ENCODE measurements at regions not wholly inside any gene's neighbourhood (a gene's known extent, or its start where the extent isn't known, plus 50 kb on each side); places are given as distances from the start of the nearest gene placed in this dataset.

GRCh38 chr3:190739641-190740185, 122.8 kb downstream of the GMNC start:
- Histone ChIP-seq H3K4me3 (no peak overlapping the region), H3K4me1 (no peaks in the 10 kb centered on the region), H3K27me3 (no peaks in the 10 kb centered on the region), H3K9me3 (no peaks in the 10 kb centered on the region), H3K27ac (no peak overlapping the region), H3K36me3 (no peaks in the 10 kb centered on the region)
- no peak for DNase-seq (ENCODE audit: low spot score in 2 of 2)
- TF ChIP-seq, protein P1, sequence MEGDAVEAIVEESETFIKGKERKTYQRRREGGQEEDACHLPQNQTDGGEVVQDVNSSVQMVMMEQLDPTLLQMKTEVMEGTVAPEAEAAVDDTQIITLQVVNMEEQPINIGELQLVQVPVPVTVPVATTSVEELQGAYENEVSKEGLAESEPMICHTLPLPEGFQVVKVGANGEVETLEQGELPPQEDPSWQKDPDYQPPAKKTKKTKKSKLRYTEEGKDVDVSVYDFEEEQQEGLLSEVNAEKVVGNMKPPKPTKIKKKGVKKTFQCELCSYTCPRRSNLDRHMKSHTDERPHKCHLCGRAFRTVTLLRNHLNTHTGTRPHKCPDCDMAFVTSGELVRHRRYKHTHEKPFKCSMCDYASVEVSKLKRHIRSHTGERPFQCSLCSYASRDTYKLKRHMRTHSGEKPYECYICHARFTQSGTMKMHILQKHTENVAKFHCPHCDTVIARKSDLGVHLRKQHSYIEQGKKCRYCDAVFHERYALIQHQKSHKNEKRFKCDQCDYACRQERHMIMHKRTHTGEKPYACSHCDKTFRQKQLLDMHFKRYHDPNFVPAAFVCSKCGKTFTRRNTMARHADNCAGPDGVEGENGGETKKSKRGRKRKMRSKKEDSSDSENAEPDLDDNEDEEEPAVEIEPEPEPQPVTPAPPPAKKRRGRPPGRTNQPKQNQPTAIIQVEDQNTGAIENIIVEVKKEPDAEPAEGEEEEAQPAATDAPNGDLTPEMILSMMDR (IDR thresholded peaks at IDR 0.05) = no peak
- no peak for TF ChIP-seq POLR2A (IDR thresholded peaks at IDR 0.05)
- TF ChIP-seq POLR2AphosphoS5 (IDR thresholded peaks at IDR 0.05) = no peak
- intact Hi-C loops (cut with DNase I; ENCODE audit: low total_unique reads) = no loop called here

GRCh38 chr3:190738636-190739155, 123.8 kb downstream of the GMNC start:
- H3K36me3 ChIP-seq = no peaks in the 10 kb centered on the region
- no peaks in the 10 kb centered on the region for H3K27me3 ChIP-seq
- no peak for DNase-seq (ENCODE audit: low spot score in 2 of 2)
- intact Hi-C loops (cut with DNase I; ENCODE audit: low total_unique reads) = no loop called here
- H3K27ac ChIP-seq = no peak overlapping the region
- no peak overlapping the region for H3K4me3 ChIP-seq
- H3K9me3 ChIP-seq = no peaks in the 10 kb centered on the region
- H3K4me1 ChIP-seq = no peaks in the 10 kb centered on the region
- TF ChIP-seq, protein P1 (IDR thresholded peaks at IDR 0.05) = no peak
- no peak for TF ChIP-seq POLR2AphosphoS5 (IDR thresholded peaks at IDR 0.05)
- TF ChIP-seq POLR2A (IDR thresholded peaks at IDR 0.05) = no peak

- Histone ChIP-seq H3K9me3 (no peaks in the 10 kb centered on the region), H3K27ac (no peak overlapping the region), H3K36me3 (no peaks in the 10 kb centered on the region), H3K4me1 (no peaks in the 10 kb centered on the region), H3K4me3 (no peak overlapping the region), H3K27me3 (no peaks in the 10 kb centered on the region)
- no peak for DNase-seq (ENCODE audit: low spot score in 2 of 2)
- intact Hi-C loops (cut with DNase I; ENCODE audit: low total_unique reads) = no loop called here
- no peak for TF ChIP-seq POLR2AphosphoS5 (IDR thresholded peaks at IDR 0.05)
- TF ChIP-seq, protein P1 (IDR thresholded peaks at IDR 0.05) = no peak
- no peak for TF ChIP-seq POLR2A (IDR thresholded peaks at IDR 0.05)
Observed at GRCh38 chr3:190737446-190737845, 125.0 kb downstream of the GMNC start.

DNA sequence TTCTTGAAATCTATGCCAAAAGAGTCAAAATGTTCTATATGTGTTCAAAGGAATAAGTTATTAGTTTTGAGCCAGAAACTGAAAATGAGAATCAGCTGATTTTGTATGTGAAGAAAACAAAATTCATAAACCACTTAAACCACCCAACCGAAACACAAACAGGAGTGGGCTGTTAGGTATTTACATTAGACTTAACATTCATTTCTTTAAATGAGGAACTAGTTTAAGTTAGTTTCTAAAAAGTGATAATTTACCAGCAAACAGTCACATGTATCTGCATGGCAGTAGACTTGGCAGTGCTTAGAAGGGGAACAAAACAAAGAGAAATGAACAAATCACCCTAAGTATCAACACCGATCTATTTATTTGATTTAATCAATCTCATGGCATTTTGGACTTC, 128.0 kb downstream of the GMNC start:
- H3K4me1 ChIP-seq = no peaks in the 10 kb centered on the region
- H3K27me3 ChIP-seq = no peaks in the 10 kb centered on the region
- intact Hi-C loops (cut with DNase I; ENCODE audit: low total_unique reads) = no loop called here
- no peaks in the 10 kb centered on the region for H3K36me3 ChIP-seq
- no peaks in the 10 kb centered on the region for H3K9me3 ChIP-seq
- no peak overlapping the region for H3K27ac ChIP-seq
- H3K4me3 ChIP-seq = no peak overlapping the region
- DNase-seq (ENCODE audit: low spot score in 2 of 2) = no peak
- TF ChIP-seq POLR2AphosphoS5 (IDR thresholded peaks at IDR 0.05) (no peak), POLR2A (IDR thresholded peaks at IDR 0.05) (no peak)
- TF ChIP-seq, protein P1 (IDR thresholded peaks at IDR 0.05) = no peak

DNA sequence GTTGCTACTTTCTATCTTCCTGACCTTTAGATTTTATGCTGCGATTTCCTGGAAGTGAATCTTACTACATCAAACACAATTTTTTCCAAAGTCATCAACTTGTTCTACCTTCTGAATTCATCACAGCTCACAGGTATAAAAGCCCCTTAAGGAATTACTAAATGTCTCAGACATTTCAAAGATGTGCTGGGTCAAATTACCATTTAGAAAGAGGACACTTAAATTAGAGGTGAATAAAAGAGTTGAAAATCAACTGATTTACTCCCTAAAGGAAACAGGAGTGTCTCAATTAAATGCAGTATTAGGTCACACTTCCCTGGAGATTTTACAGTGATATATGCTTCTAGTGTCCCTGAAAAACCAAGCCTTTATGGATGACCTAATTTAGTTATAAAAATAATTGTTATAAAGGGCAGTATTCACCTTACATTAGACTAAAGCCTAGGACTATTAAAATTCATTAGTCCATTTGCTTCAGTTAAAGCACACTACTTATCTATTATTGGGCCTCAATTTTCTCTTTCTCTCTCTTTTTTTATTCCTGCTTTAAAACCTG, 128.8 kb downstream of the GMNC start:
- TF ChIP-seq POLR2A (IDR thresholded peaks at IDR 0.05) (no peak), POLR2AphosphoS5 (IDR thresholded peaks at IDR 0.05) (no peak)
- TF ChIP-seq, protein P1 (IDR thresholded peaks at IDR 0.05) = no peak
- no peaks in the 10 kb centered on the region for H3K27me3 ChIP-seq
- no peak for DNase-seq (ENCODE audit: low spot score in 2 of 2)
- intact Hi-C loops (cut with DNase I; ENCODE audit: low total_unique reads) = no loop called here
- H3K27ac ChIP-seq = no peak overlapping the region
- H3K9me3 ChIP-seq = no peaks in the 10 kb centered on the region
- no peak overlapping the region for H3K4me3 ChIP-seq
- no peaks in the 10 kb centered on the region for H3K4me1 ChIP-seq
- H3K36me3 ChIP-seq = no peaks in the 10 kb centered on the region

Data from breast epithelium (tissue), 4 donors.